Psoas muscle (tissue), 7 donors: ENCODE measurements at regions not wholly inside any gene's neighbourhood (a gene's known extent, or its start where the extent isn't known, plus 50 kb on each side); places are given as distances from the start of the nearest gene placed in this dataset.

ENCODE experiments used
- ATAC-seq, 4 donors: fragments of 200-7000 bp; cut with Tn5 transposase; one replicate each; pipeline ENCODE4 v1.9.1; 2020; ENCODE audit warnings: moderate library complexity in 3 of 4, mild to moderate bottlenecking in 2 of 4
- DNase-seq, 2 donors: peaks; one replicate each; pipeline ENCODE4 v3.0.0-alpha.2; 2020
- H3K27ac ChIP-seq: fragments of 200-600 bp; one replicate; pipeline ENCODE4 v1.8.0; 2022
- H3K27me3 ChIP-seq, 3 donors: fragments of 200-600 bp in 1 of 3; one replicate each; pipeline versions ENCODE4 v1.6.1 to v1.8.0; 2013 to 2022; ENCODE audit warnings: low read length in 2 of 3, mild to moderate bottlenecking in 2 of 3, moderate library complexity in 1 of 3; ENCODE audit not compliant: insufficient read depth in 3 of 3
- H3K36me3 ChIP-seq, 2 donors: fragments of 200-600 bp in 1 of 2; one replicate each; pipeline versions ENCODE4 v1.6.1 to v1.8.0; 2013 to 2022; ENCODE audit warnings: low read depth in 1 of 2, mild to moderate bottlenecking in 1 of 2, moderate library complexity in 1 of 2; ENCODE audit not compliant: insufficient read depth in 1 of 2
- H3K4me1 ChIP-seq: fragments of 200-600 bp; one replicate; pipeline ENCODE4 v1.8.0; 2022
- H3K4me3 ChIP-seq: fragments of 200-600 bp; one replicate; pipeline ENCODE4 v1.8.0; 2022; ENCODE audit warnings: mild to moderate bottlenecking
- H3K9me3 ChIP-seq: fragments of 200-600 bp; one replicate; pipeline ENCODE4 v1.8.0; 2022
- CTCF ChIP-seq: fragments of 200-600 bp; IDR thresholded peaks from one replicate; pipeline ENCODE4 v1.8.0; 2022; ENCODE audit warnings: antibody characterized with exemption
- WGBS, 3 donors: extraction: QIAGEN DNeasy Blood & Tissue Kit; methylation state at CpG; one replicate each; pipeline versions ENCODE4 v1.1.6 to v1.1.7; 2013; 5-methylcytosine and 5-hydroxymethylcytosine counted together
- intact Hi-C, 2 donors: fragments of 100-400 bp; cut with DNase I; formaldehyde crosslinking; loops; one replicate each; pipeline versions ENCODE4 v1.11.0 to v1.14.2; 2022
- donor health status: healthy with polysubstance abuse.
- donor health status: DM: no; HTN: no; CAD: no; lungs with moderate emphysema.
- donor health status: Bipolar disorder and iron deficiency.
- donor health status: healthy.
- donor health status: DM: yes; HTN: yes; CAD: no.
- donor health status: DM: no; HTN: no; CAD: no.
- donor health status: DM: yes; HTN: yes; CAD: no.

GRCh38 chr2:3970791-3971651 lies 267.6 kb downstream of the DCDC2C start:
- ATAC-seq (no peak), DNase-seq (no peak)
- no peaks in the 10 kb centered on the region for H3K9me3 ChIP-seq
- H3K4me3 ChIP-seq, result no peak overlapping the region
- WGBS, 3 donors, result 44 to 58% (median 48%) methylated on average over 17 of the region's 17 CpGs
- H3K27ac ChIP-seq, result no peak overlapping the region
- no peaks in the 10 kb centered on the region for H3K4me1 ChIP-seq
- peaks cover 0 to 3% (median 0%) of the 10 kb centered on the region in 3 donors for H3K27me3 ChIP-seq
- no peaks in the 10 kb centered on the region for H3K36me3 ChIP-seq
- intact Hi-C loops, result no loop called here
- TF ChIP-seq CTCF, result no peak

GRCh38 chr2:3971652-3972192 lies 268.3 kb downstream of the DCDC2C start:
- Histone ChIP-seq H3K4me3 (no peak overlapping the region), H3K9me3 (no peaks in the 10 kb centered on the region), H3K27ac (no peak overlapping the region), H3K27me3 (peaks cover 0 to 3% (median 0%) of the 10 kb centered on the region in 3 donors), H3K4me1 (no peaks in the 10 kb centered on the region), H3K36me3 (no peaks in the 10 kb centered on the region)
- intact Hi-C loops, result no loop called here
- DNase-seq (no peak), ATAC-seq (no peak)
- 96 to 99% (median 98%) methylated on average over 4 of the region's 4 CpGs for WGBS, 3 donors
- TF ChIP-seq CTCF, result no peak

- intact Hi-C loops, result no loop called here
- no peaks in the 10 kb centered on the region for H3K36me3 ChIP-seq
- WGBS, 3 donors, result 56 to 64% (median 61%) methylated on average over 9 of the region's 9 CpGs
- no peak for TF ChIP-seq CTCF
- H3K9me3 ChIP-seq, result no peaks in the 10 kb centered on the region
- H3K4me1 ChIP-seq, result no peaks in the 10 kb centered on the region
- ATAC-seq, result no peak
- H3K4me3 ChIP-seq, result no peak overlapping the region
- no peak for DNase-seq
- peaks cover 0 to 3% (median 0%) of the 10 kb centered on the region in 3 donors for H3K27me3 ChIP-seq
- H3K27ac ChIP-seq, result no peak overlapping the region
Observed at GRCh38 chr2:3972377-3972776, 269.0 kb downstream of the DCDC2C start.

- H3K9me3 ChIP-seq, result no peaks in the 10 kb centered on the region
- no peak overlapping the region for H3K4me3 ChIP-seq
- WGBS, 3 donors, result 79 to 86% (median 85%) methylated on average over 3 of the region's 3 CpGs
- H3K27me3 ChIP-seq, result peaks cover 0 to 1% (median 0%) of the 10 kb centered on the region in 3 donors
- ATAC-seq, result no peak
- intact Hi-C loops, result no loop called here
- DNase-seq, result no peak
- no peaks in the 10 kb centered on the region for H3K4me1 ChIP-seq
- H3K27ac ChIP-seq, result no peak overlapping the region
- H3K36me3 ChIP-seq, result no peaks in the 10 kb centered on the region
- TF ChIP-seq CTCF, result no peak
Observed at GRCh38 chr2:3974765-3975164, 271.4 kb downstream of the DCDC2C start.
